H9 (cell line): ENCODE measurements at regions not wholly inside any gene's neighbourhood (a gene's known extent, or its start where the extent isn't known, plus 50 kb on each side); places are given as distances from the start of the nearest gene placed in this dataset.

ENCODE experiments used
- DNase-seq: peaks from one replicate; pipeline ENCODE4 v3.0.0-alpha.2; 2017
- H2AFZ ChIP-seq: one replicate; pipeline ENCODE4 v1.6.1; 2013; ENCODE audit warnings: mild to moderate bottlenecking, low read length, control low read depth, moderate library complexity
- H2AK5ac ChIP-seq: 2 replicates; pipeline ENCODE4 v1.6.1; 2013; ENCODE audit warnings: low read length, control low read depth, mixed read lengths; ENCODE audit not compliant: insufficient read length
- H2BK120ac ChIP-seq: one replicate; pipeline ENCODE4 v1.6.1; 2013; ENCODE audit warnings: low read depth, mild to moderate bottlenecking, low read length, control low read depth, inconsistent platforms; ENCODE audit not compliant: poor library complexity, severe bottlenecking
- H2BK12ac ChIP-seq: 2 replicates; pipeline ENCODE4 v1.6.1; 2013; ENCODE audit warnings: low read length, control low read depth, mixed read lengths, low read depth; ENCODE audit not compliant: insufficient read length
- H2BK15ac ChIP-seq: 2 replicates; pipeline ENCODE4 v1.6.1; 2013; ENCODE audit warnings: low read depth, low read length, control low read depth
- H2BK20ac ChIP-seq: one replicate; pipeline ENCODE4 v1.6.1; 2013; ENCODE audit warnings: low read depth, mild to moderate bottlenecking, low read length, control low read depth, inconsistent platforms; ENCODE audit not compliant: poor library complexity, severe bottlenecking
- H2BK5ac ChIP-seq: 2 replicates; pipeline ENCODE4 v1.6.1; 2013; ENCODE audit warnings: low read length, control low read depth, mixed read lengths; ENCODE audit not compliant: insufficient read length
- H3K14ac ChIP-seq: 2 replicates; pipeline ENCODE4 v1.6.1; 2013; ENCODE audit warnings: low read length, control low read depth; ENCODE audit not compliant: insufficient read depth
- H3K18ac ChIP-seq: 2 replicates; pipeline ENCODE4 v1.6.1; 2013; ENCODE audit warnings: low read depth, mild to moderate bottlenecking, mixed read lengths, low read length, control low read depth; ENCODE audit not compliant: insufficient read length
- H3K23ac ChIP-seq: 2 replicates; pipeline ENCODE4 v1.6.1; 2013; ENCODE audit warnings: low read length, control low read depth, mixed read lengths, low read depth; ENCODE audit not compliant: insufficient read length
- H3K23me2 ChIP-seq: 2 replicates; pipeline ENCODE4 v1.6.1; 2013; ENCODE audit warnings: low read depth, mild to moderate bottlenecking, mixed read lengths, low read length, control low read depth; ENCODE audit not compliant: insufficient read length, poor library complexity, severe bottlenecking
- H3K27ac ChIP-seq: 2 replicates; pipeline ENCODE4 v1.5.1; 2013; ENCODE audit warnings: low read length, control low read depth, mixed read lengths, low read depth; ENCODE audit not compliant: insufficient read length
- H3K27me3 ChIP-seq: 2 replicates; pipeline ENCODE4 v1.6.1; 2013; ENCODE audit warnings: low read length, control low read depth, inconsistent platforms; ENCODE audit not compliant: insufficient read depth
- H3K4ac ChIP-seq: 2 replicates; pipeline ENCODE4 v1.6.1; 2013; ENCODE audit warnings: low read depth, mild to moderate bottlenecking, control low read depth, inconsistent platforms, low read length, moderate library complexity
- H3K4me1 ChIP-seq: 2 replicates; pipeline ENCODE4 v1.6.1; 2013; ENCODE audit warnings: low read length, control low read depth, inconsistent platforms; ENCODE audit not compliant: insufficient read depth
- H3K4me2 ChIP-seq: 2 replicates; pipeline ENCODE4 v1.6.1; 2013; ENCODE audit warnings: low read length, control low read depth, mixed read lengths; ENCODE audit not compliant: insufficient read length, insufficient read depth
- H3K56ac ChIP-seq: 2 replicates; pipeline ENCODE4 v1.6.1; 2013; ENCODE audit warnings: low read depth, mild to moderate bottlenecking, mixed read lengths, low read length, control low read depth; ENCODE audit not compliant: insufficient read length
- H3K79me1 ChIP-seq: 2 replicates; pipeline ENCODE4 v1.6.1; 2013; ENCODE audit warnings: low read depth, mild to moderate bottlenecking, moderate library complexity, low read length, control low read depth, inconsistent platforms; ENCODE audit not compliant: insufficient read depth, poor library complexity, severe bottlenecking
- H3K79me2 ChIP-seq: 2 replicates; pipeline ENCODE4 v1.6.1; 2013; ENCODE audit warnings: low read length, control low read depth, inconsistent platforms; ENCODE audit not compliant: insufficient read depth
- H3K9ac ChIP-seq: 2 replicates; pipeline ENCODE4 v1.6.1; 2013; ENCODE audit warnings: low read length, control low read depth, mixed read lengths; ENCODE audit not compliant: insufficient read length; ENCODE audit errors: extremely low read depth
- H3K9me3 ChIP-seq: one replicate; pipeline ENCODE4 v1.6.1; 2013; ENCODE audit warnings: low read depth, low read length, inconsistent platforms; ENCODE audit not compliant: control insufficient read depth
- H3T11ph ChIP-seq: one replicate; pipeline ENCODE4 v1.6.1; 2013; ENCODE audit warnings: mild to moderate bottlenecking, low read length, control low read depth, inconsistent platforms
- H4K20me1 ChIP-seq: one replicate; pipeline ENCODE4 v1.6.1; 2013; ENCODE audit not compliant: control insufficient read depth, insufficient read length, insufficient read depth
- H4K5ac ChIP-seq: 2 replicates; pipeline ENCODE4 v1.6.1; 2013; ENCODE audit warnings: low read depth, mild to moderate bottlenecking, mixed read lengths, low read length, control low read depth; ENCODE audit not compliant: insufficient read length
- H4K8ac ChIP-seq: replicated peaks from 2 replicates; pipeline ENCODE4 v1.6.1; 2013; ENCODE audit warnings: low read length, control low read depth, mixed read lengths, low read depth; ENCODE audit not compliant: insufficient read length
- H4K91ac ChIP-seq: 2 replicates; pipeline ENCODE4 v1.6.1; 2013; ENCODE audit warnings: low read depth, mild to moderate bottlenecking, moderate library complexity, mixed read lengths, low read length, control low read depth; ENCODE audit not compliant: insufficient read length
- H3K27ac Mint-ChIP-seq, 3 experiments: 2 replicates in 2 of 3; 3 replicates in 1 of 3; pipeline ENCODE4 v1.8.0; 2020 to 2021; ENCODE audit warnings: mixed read lengths in 3 of 3, mild to moderate bottlenecking in 1 of 3, moderate library complexity in 1 of 3
- H3K27me3 Mint-ChIP-seq: 2 replicates; pipeline ENCODE4 v1.8.0; 2021; ENCODE audit warnings: low read depth, mild to moderate bottlenecking, moderate library complexity, mixed read lengths
- H3K36me3 Mint-ChIP-seq, 3 experiments: 2 replicates in 2 of 3; 3 replicates in 1 of 3; pipeline ENCODE4 v1.8.0; 2020 to 2021; ENCODE audit warnings: low read depth in 3 of 3, mixed read lengths in 3 of 3; ENCODE audit not compliant: insufficient read depth in 1 of 3
- H3K4me1 Mint-ChIP-seq, 2 experiments: 2 replicates each; pipeline ENCODE4 v1.8.0; 2020; ENCODE audit warnings: mixed read lengths in 2 of 2
- H3K4me3 Mint-ChIP-seq, 2 experiments: 2 replicates in 1 of 2; 3 replicates in 1 of 2; pipeline ENCODE4 v1.8.0; 2020 to 2021; ENCODE audit warnings: mild to moderate bottlenecking in 2 of 2, mixed read lengths in 2 of 2, moderate library complexity in 1 of 2
- H3K9me3 Mint-ChIP-seq, 2 experiments: 2 replicates in 1 of 2; 3 replicates in 1 of 2; pipeline ENCODE4 v1.8.0; 2020; ENCODE audit warnings: mild to moderate bottlenecking in 2 of 2, mixed read lengths in 2 of 2, moderate library complexity in 1 of 2
- WGBS: extraction: QIAGEN DNeasy Blood & Tissue Kit; methylation state at CpG from one replicate; pipeline ENCODE4 v1.1.7; 2013; ENCODE audit warnings: missing lambda C conversion rate, low lambda C conversion rate, mixed read lengths; ENCODE audit not compliant: insufficient read length; ENCODE audit errors: extremely low coverage; 5-methylcytosine and 5-hydroxymethylcytosine counted together
- TF ChIP-seq, protein P1 (sequence below): fragments of 200-600 bp; sonication (generic); conservative IDR thresholded peaks from 3 replicates; pipeline ENCODE4 v1.8.0; 2021; ENCODE audit warnings: antibody characterized with exemption, mild to moderate bottlenecking

DNA sequence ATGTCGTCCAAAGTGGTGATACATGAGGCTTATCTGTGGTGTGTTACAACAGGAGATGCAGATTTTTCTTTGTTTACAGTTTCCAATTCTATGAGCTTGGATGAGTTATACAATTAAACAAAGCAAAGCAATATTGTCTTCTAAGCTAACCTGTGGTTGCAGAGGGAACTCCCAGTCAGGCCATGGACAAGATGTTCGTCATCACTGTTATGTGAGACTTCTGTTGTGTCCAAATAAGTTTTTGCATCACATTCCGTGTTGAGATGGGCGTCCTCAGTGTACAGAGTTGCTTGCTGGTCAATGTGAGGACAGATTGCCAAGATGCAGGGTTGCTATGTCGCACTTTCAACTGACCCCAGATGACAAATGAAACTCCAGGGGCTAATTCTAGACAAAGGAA, 189.3 kb downstream of the IRF8 start:
- H3K79me2 ChIP-seq = no peaks in the 10 kb centered on the region
- peaks cover 16 to 26% of the 10 kb centered on the region in 2 experiments for H3K4me1 Mint-ChIP-seq

More for the DNA sequence above, 189.3 kb downstream of the IRF8 start:
- H4K20me1 ChIP-seq = no peaks in the 10 kb centered on the region
- Mint-ChIP-seq H3K27me3 (peaks cover 2% of the 10 kb centered on the region), H3K9me3 (no peaks in the 10 kb centered on the region), H3K36me3 (no peaks in the 10 kb centered on the region), H3K4me3 (no peak overlapping the region), H3K27ac (no peak overlapping the region)
- H3K79me1 ChIP-seq = no peaks in the 10 kb centered on the region
- H3K4me2 ChIP-seq = no peak overlapping the region
- no peak for DNase-seq
- H3K18ac ChIP-seq = no peak overlapping the region
- H4K91ac ChIP-seq = no peak overlapping the region
- H4K5ac ChIP-seq = no peak overlapping the region
- no peak overlapping the region for H3K4ac ChIP-seq
- TF ChIP-seq, protein P1, sequence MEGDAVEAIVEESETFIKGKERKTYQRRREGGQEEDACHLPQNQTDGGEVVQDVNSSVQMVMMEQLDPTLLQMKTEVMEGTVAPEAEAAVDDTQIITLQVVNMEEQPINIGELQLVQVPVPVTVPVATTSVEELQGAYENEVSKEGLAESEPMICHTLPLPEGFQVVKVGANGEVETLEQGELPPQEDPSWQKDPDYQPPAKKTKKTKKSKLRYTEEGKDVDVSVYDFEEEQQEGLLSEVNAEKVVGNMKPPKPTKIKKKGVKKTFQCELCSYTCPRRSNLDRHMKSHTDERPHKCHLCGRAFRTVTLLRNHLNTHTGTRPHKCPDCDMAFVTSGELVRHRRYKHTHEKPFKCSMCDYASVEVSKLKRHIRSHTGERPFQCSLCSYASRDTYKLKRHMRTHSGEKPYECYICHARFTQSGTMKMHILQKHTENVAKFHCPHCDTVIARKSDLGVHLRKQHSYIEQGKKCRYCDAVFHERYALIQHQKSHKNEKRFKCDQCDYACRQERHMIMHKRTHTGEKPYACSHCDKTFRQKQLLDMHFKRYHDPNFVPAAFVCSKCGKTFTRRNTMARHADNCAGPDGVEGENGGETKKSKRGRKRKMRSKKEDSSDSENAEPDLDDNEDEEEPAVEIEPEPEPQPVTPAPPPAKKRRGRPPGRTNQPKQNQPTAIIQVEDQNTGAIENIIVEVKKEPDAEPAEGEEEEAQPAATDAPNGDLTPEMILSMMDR = no peak
- no CpG with 5 or more reads among the region's 5 CpGs for WGBS
- H3K9ac ChIP-seq = no peak overlapping the region
- no peak overlapping the region for H3K23ac ChIP-seq
- no peaks in the 10 kb centered on the region for H3K4me1 ChIP-seq
- no peak overlapping the region for H2AFZ ChIP-seq
- no peak overlapping the region for H4K8ac ChIP-seq
- no peak overlapping the region for H3K56ac ChIP-seq
- no peak overlapping the region for H3K14ac ChIP-seq
- no peak overlapping the region for H2BK20ac ChIP-seq
- H2BK12ac ChIP-seq = no peak overlapping the region
- H2BK5ac ChIP-seq = no peak overlapping the region
- no peak overlapping the region for H2AK5ac ChIP-seq
- H3T11ph ChIP-seq = no peak overlapping the region
- H2BK15ac ChIP-seq = no peak overlapping the region
- H3K27me3 ChIP-seq = no peaks in the 10 kb centered on the region
- H3K27ac ChIP-seq = no peak overlapping the region
- H3K9me3 ChIP-seq = no peaks in the 10 kb centered on the region
- H3K23me2 ChIP-seq = no peaks in the 10 kb centered on the region
- no peak overlapping the region for H2BK120ac ChIP-seq
